ENCODE measurements at regions not wholly inside any gene's neighbourhood (a gene's known extent, or its start where the extent isn't known, plus 50 kb on each side); places are given as distances from the start of the nearest gene placed in this dataset.

- Mint-ChIP-seq H3K36me3 (ENCODE audit: unreplicated experiment) (no peaks in the 10 kb centered on the region), H3K27me3 (ENCODE audit: unreplicated experiment) (no peaks in the 10 kb centered on the region), H3K9me3 (ENCODE audit: unreplicated experiment) (no peaks in the 10 kb centered on the region), H3K27ac (ENCODE audit: unreplicated experiment) (no peak overlapping the region), H3K4me1 (ENCODE audit: low read depth, unreplicated experiment) (peaks cover 10% of the 10 kb centered on the region), H3K4me3 (ENCODE audit: unreplicated experiment) (no peak overlapping the region)
- DNase-seq: no peak
- TF ChIP-seq, protein P1, sequence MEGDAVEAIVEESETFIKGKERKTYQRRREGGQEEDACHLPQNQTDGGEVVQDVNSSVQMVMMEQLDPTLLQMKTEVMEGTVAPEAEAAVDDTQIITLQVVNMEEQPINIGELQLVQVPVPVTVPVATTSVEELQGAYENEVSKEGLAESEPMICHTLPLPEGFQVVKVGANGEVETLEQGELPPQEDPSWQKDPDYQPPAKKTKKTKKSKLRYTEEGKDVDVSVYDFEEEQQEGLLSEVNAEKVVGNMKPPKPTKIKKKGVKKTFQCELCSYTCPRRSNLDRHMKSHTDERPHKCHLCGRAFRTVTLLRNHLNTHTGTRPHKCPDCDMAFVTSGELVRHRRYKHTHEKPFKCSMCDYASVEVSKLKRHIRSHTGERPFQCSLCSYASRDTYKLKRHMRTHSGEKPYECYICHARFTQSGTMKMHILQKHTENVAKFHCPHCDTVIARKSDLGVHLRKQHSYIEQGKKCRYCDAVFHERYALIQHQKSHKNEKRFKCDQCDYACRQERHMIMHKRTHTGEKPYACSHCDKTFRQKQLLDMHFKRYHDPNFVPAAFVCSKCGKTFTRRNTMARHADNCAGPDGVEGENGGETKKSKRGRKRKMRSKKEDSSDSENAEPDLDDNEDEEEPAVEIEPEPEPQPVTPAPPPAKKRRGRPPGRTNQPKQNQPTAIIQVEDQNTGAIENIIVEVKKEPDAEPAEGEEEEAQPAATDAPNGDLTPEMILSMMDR (IDR thresholded peaks at IDR 0.05; ENCODE audit: partially characterized antibody, unreplicated experiment): no peak
These were observed 1100.2 kb downstream of the CBLN2 start for GRCh38 chr18:71443706-71444480.

- TF ChIP-seq, protein P1 (IDR thresholded peaks at IDR 0.05; ENCODE audit: partially characterized antibody, unreplicated experiment): no peak
- no peak overlapping the region for H3K4me3 Mint-ChIP-seq (ENCODE audit: unreplicated experiment)
- H3K9me3 Mint-ChIP-seq (ENCODE audit: unreplicated experiment): peaks cover 2% of the 10 kb centered on the region
- no peaks in the 10 kb centered on the region for H3K27me3 Mint-ChIP-seq (ENCODE audit: unreplicated experiment)
- H3K27ac Mint-ChIP-seq (ENCODE audit: unreplicated experiment): no peak overlapping the region
- peaks cover 17% of the 10 kb centered on the region for H3K4me1 Mint-ChIP-seq (ENCODE audit: low read depth, unreplicated experiment)
- no peaks in the 10 kb centered on the region for H3K36me3 Mint-ChIP-seq (ENCODE audit: unreplicated experiment)
- DNase-seq: no peak
These were observed 1101.4 kb downstream of the CBLN2 start for GRCh38 chr18:71442731-71443141.

GRCh38 chr18:71441156-71441555 lies 1103.0 kb downstream of the CBLN2 start:
- H3K9me3 Mint-ChIP-seq (ENCODE audit: unreplicated experiment): peaks cover 2% of the 10 kb centered on the region

GRCh38 chr18:71437511-71437910 lies 1106.6 kb downstream of the CBLN2 start:
- peaks cover 2% of the 10 kb centered on the region for H3K9me3 Mint-ChIP-seq (ENCODE audit: unreplicated experiment)
- H3K4me3 Mint-ChIP-seq (ENCODE audit: unreplicated experiment): no peak overlapping the region
- no peaks in the 10 kb centered on the region for H3K27me3 Mint-ChIP-seq (ENCODE audit: unreplicated experiment)
- TF ChIP-seq, protein P1 (IDR thresholded peaks at IDR 0.05; ENCODE audit: partially characterized antibody, unreplicated experiment): no peak
- H3K4me1 Mint-ChIP-seq (ENCODE audit: low read depth, unreplicated experiment): peaks cover 11% of the 10 kb centered on the region
- no peaks in the 10 kb centered on the region for H3K36me3 Mint-ChIP-seq (ENCODE audit: unreplicated experiment)
- no peak for DNase-seq
- H3K27ac Mint-ChIP-seq (ENCODE audit: unreplicated experiment): no peak overlapping the region

More at GRCh38 chr18:71441156-71441555, 1103.0 kb downstream of the CBLN2 start:
- H3K4me1 Mint-ChIP-seq (ENCODE audit: low read depth, unreplicated experiment): peaks cover 20% of the 10 kb centered on the region
- DNase-seq: no peak
- H3K27me3 Mint-ChIP-seq (ENCODE audit: unreplicated experiment): no peaks in the 10 kb centered on the region
- no peaks in the 10 kb centered on the region for H3K36me3 Mint-ChIP-seq (ENCODE audit: unreplicated experiment)
- TF ChIP-seq, protein P1 (IDR thresholded peaks at IDR 0.05; ENCODE audit: partially characterized antibody, unreplicated experiment): no peak
- H3K4me3 Mint-ChIP-seq (ENCODE audit: unreplicated experiment): no peak overlapping the region
- no peak overlapping the region for H3K27ac Mint-ChIP-seq (ENCODE audit: unreplicated experiment)

DNA sequence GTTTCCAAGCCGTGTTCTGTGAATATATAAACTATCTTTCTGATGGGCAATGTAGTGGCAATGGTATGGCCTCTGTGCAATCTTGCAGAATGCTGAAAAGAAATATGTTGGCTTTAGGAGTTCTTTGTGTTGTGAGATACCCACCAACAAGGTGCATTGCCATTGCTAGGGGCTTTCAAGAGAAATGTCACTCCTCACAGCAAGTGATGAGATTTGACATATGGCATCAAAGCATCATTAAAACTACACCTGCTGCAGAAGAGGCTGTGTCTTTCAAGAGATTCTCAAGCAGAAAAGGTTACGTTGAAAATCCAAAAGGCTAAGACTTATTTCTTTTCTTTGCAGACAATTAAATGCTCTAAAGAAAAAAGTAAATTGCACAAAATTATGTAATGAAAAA lies 1110.8 kb downstream of the CBLN2 start:
- Mint-ChIP-seq H3K9me3 (ENCODE audit: unreplicated experiment) (no peaks in the 10 kb centered on the region), H3K27me3 (ENCODE audit: unreplicated experiment) (no peaks in the 10 kb centered on the region), H3K36me3 (ENCODE audit: unreplicated experiment) (no peaks in the 10 kb centered on the region), H3K27ac (ENCODE audit: unreplicated experiment) (no peak overlapping the region), H3K4me3 (ENCODE audit: unreplicated experiment) (no peak overlapping the region), H3K4me1 (ENCODE audit: low read depth, unreplicated experiment) (peaks cover 8% of the 10 kb centered on the region)
- no peak for DNase-seq
- TF ChIP-seq, protein P1 (IDR thresholded peaks at IDR 0.05; ENCODE audit: partially characterized antibody, unreplicated experiment): no peak
